Progenitor cell of endocrine pancreas (in vitro differentiated cells): ENCODE measurements at regions not wholly inside any gene's neighbourhood (a gene's known extent, or its start where the extent isn't known, plus 50 kb on each side); places are given as distances from the start of the nearest gene placed in this dataset.

Experiments
- DNase-seq: peaks from one replicate; pipeline ENCODE4 v3.0.0; 2021; ENCODE audit warnings: low spot score; ENCODE audit not compliant: unreplicated experiment
- H3K27ac Mint-ChIP-seq: 2 replicates; pipeline ENCODE4 v1.8.0; 2021; ENCODE audit warnings: mild to moderate bottlenecking, moderate library complexity, mixed read lengths
- H3K27me3 Mint-ChIP-seq: 2 replicates; pipeline ENCODE4 v1.8.0; 2021; ENCODE audit warnings: mixed read lengths
- H3K36me3 Mint-ChIP-seq: 2 replicates; pipeline ENCODE4 v1.8.0; 2022; ENCODE audit warnings: mixed read lengths; ENCODE audit not compliant: insufficient read depth
- H3K4me1 Mint-ChIP-seq: 2 replicates; pipeline ENCODE4 v1.8.0; 2021; ENCODE audit warnings: low read depth, mixed read lengths
- H3K4me3 Mint-ChIP-seq: 2 replicates; pipeline ENCODE4 v1.8.0; 2021; ENCODE audit warnings: low read depth, mild to moderate bottlenecking, moderate library complexity, mixed read lengths
- H3K9me3 Mint-ChIP-seq: 2 replicates; pipeline ENCODE4 v1.8.0; 2021; ENCODE audit warnings: low read depth, mixed read lengths
- CTCF ChIP-seq: fragments of 200-600 bp; sonication (generic); IDR thresholded peaks from one replicate; pipeline ENCODE4 v1.5.0; 2021; ENCODE audit warnings: antibody characterized with exemption, mild to moderate bottlenecking; ENCODE audit not compliant: unreplicated experiment

- Mint-ChIP-seq H3K9me3 (no peaks in the 10 kb centered on the region), H3K4me1 (peaks cover 3% of the 10 kb centered on the region), H3K36me3 (no peaks in the 10 kb centered on the region), H3K4me3 (no peak overlapping the region), H3K27ac (no peak overlapping the region), H3K27me3 (no peaks in the 10 kb centered on the region)
- no peak for TF ChIP-seq CTCF
- DNase-seq: no peak
These were observed 396.0 kb upstream of the B3GAT1 start for GRCh38 chr11:134807997-134808396.

- Mint-ChIP-seq H3K27ac (no peak overlapping the region), H3K9me3 (no peaks in the 10 kb centered on the region), H3K27me3 (peaks cover 30% of the 10 kb centered on the region), H3K4me1 (peaks cover 10% of the 10 kb centered on the region), H3K36me3 (no peaks in the 10 kb centered on the region), H3K4me3 (no peak overlapping the region)
- no peak for DNase-seq
- no peak for TF ChIP-seq CTCF
These were observed 390.6 kb upstream of the B3GAT1 start for GRCh38 chr11:134802598-134802997.

- Mint-ChIP-seq H3K27ac (no peak overlapping the region), H3K4me3 (no peak overlapping the region), H3K27me3 (peaks cover 30% of the 10 kb centered on the region), H3K9me3 (no peaks in the 10 kb centered on the region), H3K4me1 (peaks cover 10% of the 10 kb centered on the region), H3K36me3 (no peaks in the 10 kb centered on the region)
- DNase-seq: no peak
- no peak for TF ChIP-seq CTCF
These were observed 390.1 kb upstream of the B3GAT1 start for GRCh38 chr11:134802116-134802515.

- no peak for TF ChIP-seq CTCF
- Mint-ChIP-seq H3K27me3 (peaks cover 34% of the 10 kb centered on the region), H3K4me1 (peaks cover 10% of the 10 kb centered on the region), H3K36me3 (no peaks in the 10 kb centered on the region), H3K4me3 (no peak overlapping the region), H3K27ac (no peak overlapping the region), H3K9me3 (no peaks in the 10 kb centered on the region)
- DNase-seq: no peak
These were observed 389.5 kb upstream of the B3GAT1 start for GRCh38 chr11:134801570-134801969.

GRCh38 chr11:134800826-134801225 lies 388.8 kb upstream of the B3GAT1 start:
- Mint-ChIP-seq H3K4me3 (no peak overlapping the region), H3K36me3 (no peaks in the 10 kb centered on the region), H3K27me3 (peaks cover 35% of the 10 kb centered on the region), H3K27ac (no peak overlapping the region), H3K4me1 (peaks cover 7% of the 10 kb centered on the region), H3K9me3 (no peaks in the 10 kb centered on the region)
- DNase-seq: no peak
- no peak for TF ChIP-seq CTCF
